OCI-LY7 (cell line): ENCODE measurements at regions not wholly inside any gene's neighbourhood (a gene's known extent, or its start where the extent isn't known, plus 50 kb on each side); places are given as distances from the start of the nearest gene placed in this dataset.

Experiments used
- BruUV-seq: library from RNA; stranded (reverse); fragments of 400-500 nt; replicated peaks from 2 replicates; lab custom pipeline; 2021; lab: Mats Ljungman, UMichigan
- CTCF ChIA-PET: fragments of 300-600 bp; sonication (Branson Sonifier 250); formaldehyde crosslinking; loops from one replicate; lab custom pipeline; 2022; ENCODE audit warnings: antibody characterized with exemption; ENCODE audit not compliant: unreplicated experiment; lab: Charles Lee
- POLR2A ChIA-PET: fragments of 300-600 bp; sonication (Branson Sonifier 250); formaldehyde crosslinking; loops from one replicate; lab custom pipeline; 2022; ENCODE audit warnings: antibody characterized with exemption; lab: Charles Lee
- DNase-seq: peaks from one replicate; pipeline ENCODE4 v3.0.0-alpha.2; 2015; ENCODE audit warnings: low spot score
- H2AFZ ChIP-seq: fragments of 200-600 bp; sonication (generic), shearing (Covaris generic); 2 replicates; pipeline ENCODE4 v1.6.1; 2014; ENCODE audit warnings: mild to moderate bottlenecking, antibody characterized with exemption, low read length, moderate library complexity
- H3K27ac ChIP-seq: fragments of 200-600 bp; sonication (generic); 2 replicates; pipeline ENCODE4 v1.5.1; 2014; ENCODE audit warnings: mixed run types, low read depth, mild to moderate bottlenecking, moderate library complexity, low read length, inconsistent platforms; ENCODE audit not compliant: poor library complexity, severe bottlenecking
- H3K36me3 ChIP-seq: fragments of 200-600 bp; sonication (generic); 2 replicates; pipeline ENCODE4 v1.6.1; 2014; ENCODE audit warnings: mild to moderate bottlenecking, antibody characterized with exemption, low read length, moderate library complexity, mixed read lengths; ENCODE audit not compliant: insufficient read depth
- H3K4me1 ChIP-seq: fragments of 200-600 bp; sonication (generic); 2 replicates; pipeline ENCODE4 v1.5.1; 2014; ENCODE audit warnings: mild to moderate bottlenecking, low read length; ENCODE audit not compliant: insufficient read depth, poor library complexity, severe bottlenecking
- H3K4me2 ChIP-seq: fragments of 200-600 bp; sonication (generic); 2 replicates; pipeline ENCODE4 v1.6.1; 2014; ENCODE audit warnings: mild to moderate bottlenecking, low read length
- H3K4me3 ChIP-seq: fragments of 200-600 bp; sonication (generic); 2 replicates; pipeline ENCODE4 v1.5.1; 2014; ENCODE audit warnings: mild to moderate bottlenecking, low read depth, low read length; ENCODE audit not compliant: poor library complexity, severe bottlenecking
- H3K79me2 ChIP-seq: fragments of 200-600 bp; sonication (generic); 2 replicates; pipeline ENCODE4 v1.6.1; 2016; ENCODE audit warnings: low read depth, mild to moderate bottlenecking, low read length, moderate library complexity, mixed read lengths; ENCODE audit not compliant: insufficient read depth
- H3K9me2 ChIP-seq: fragments of 200-600 bp; sonication (generic); 2 replicates; pipeline ENCODE4 v1.6.1; 2016; ENCODE audit warnings: mild to moderate bottlenecking, low read length, mixed read lengths; ENCODE audit not compliant: insufficient read depth
- H3K9me3 ChIP-seq: fragments of 200-600 bp; sonication (generic); 2 replicates; pipeline ENCODE4 v1.6.1; 2014; ENCODE audit warnings: mild to moderate bottlenecking, mixed run types, low read length, mixed read lengths
- H4K20me1 ChIP-seq: fragments of 200-600 bp; sonication (generic); 2 replicates; pipeline ENCODE4 v1.6.1; 2014; ENCODE audit warnings: mild to moderate bottlenecking, antibody characterized with exemption, low read length, moderate library complexity, mixed read lengths; ENCODE audit not compliant: insufficient read depth
- EZH2phosphoT487 ChIP-seq: fragments of 200-600 bp; sonication (generic); IDR thresholded peaks from 2 replicates; pipeline ENCODE4 v1.6.1; 2018; ENCODE audit warnings: low read depth, borderline replicate concordance, mild to moderate bottlenecking, mixed run types, antibody characterized with exemption, low read length, moderate library complexity, mixed read lengths
- intact Hi-C: fragments of 100-400 bp; cut with micrococcal nuclease; formaldehyde crosslinking; loops from one replicate; pipeline ENCODE4 v1.10.0; 2022; ENCODE audit not compliant: unreplicated experiment
- TF ChIP-seq, protein P1 (sequence below): fragments of 200-600 bp; sonication (generic); conservative IDR thresholded peaks from 2 replicates; pipeline ENCODE4 v1.5.1; 2014; ENCODE audit warnings: mild to moderate bottlenecking, antibody characterized with exemption, low read length, moderate library complexity, mixed read lengths

DNA sequence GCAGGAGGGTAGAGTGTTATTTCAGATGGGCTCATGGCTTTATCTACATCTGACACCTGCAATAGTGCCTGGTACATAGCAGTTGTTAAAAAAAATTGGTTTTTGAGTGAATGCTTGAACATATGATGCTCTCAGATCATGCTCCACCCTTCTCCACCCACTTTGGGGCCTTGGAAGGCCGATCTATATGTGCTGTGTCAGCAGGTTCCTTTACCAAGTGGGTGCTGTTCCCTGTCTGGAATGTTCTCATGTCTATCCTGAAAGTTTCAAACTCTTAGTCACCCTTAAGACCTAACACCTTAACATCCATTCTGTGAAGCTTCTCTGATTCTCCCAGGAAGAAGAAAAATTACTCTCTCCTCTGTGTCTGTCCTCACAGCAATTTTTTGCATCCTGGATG, 556.3 kb upstream of the TBX3 start:
- no peaks in the 10 kb centered on the region for H3K36me3 ChIP-seq
- no TSS peak for BruUV-seq
- DNase-seq, result no peak
- TF ChIP-seq, protein P1, sequence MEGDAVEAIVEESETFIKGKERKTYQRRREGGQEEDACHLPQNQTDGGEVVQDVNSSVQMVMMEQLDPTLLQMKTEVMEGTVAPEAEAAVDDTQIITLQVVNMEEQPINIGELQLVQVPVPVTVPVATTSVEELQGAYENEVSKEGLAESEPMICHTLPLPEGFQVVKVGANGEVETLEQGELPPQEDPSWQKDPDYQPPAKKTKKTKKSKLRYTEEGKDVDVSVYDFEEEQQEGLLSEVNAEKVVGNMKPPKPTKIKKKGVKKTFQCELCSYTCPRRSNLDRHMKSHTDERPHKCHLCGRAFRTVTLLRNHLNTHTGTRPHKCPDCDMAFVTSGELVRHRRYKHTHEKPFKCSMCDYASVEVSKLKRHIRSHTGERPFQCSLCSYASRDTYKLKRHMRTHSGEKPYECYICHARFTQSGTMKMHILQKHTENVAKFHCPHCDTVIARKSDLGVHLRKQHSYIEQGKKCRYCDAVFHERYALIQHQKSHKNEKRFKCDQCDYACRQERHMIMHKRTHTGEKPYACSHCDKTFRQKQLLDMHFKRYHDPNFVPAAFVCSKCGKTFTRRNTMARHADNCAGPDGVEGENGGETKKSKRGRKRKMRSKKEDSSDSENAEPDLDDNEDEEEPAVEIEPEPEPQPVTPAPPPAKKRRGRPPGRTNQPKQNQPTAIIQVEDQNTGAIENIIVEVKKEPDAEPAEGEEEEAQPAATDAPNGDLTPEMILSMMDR, result no peak
- TF ChIP-seq EZH2phosphoT487, result no peak
- intact Hi-C loops, result no loop called here
- no peak overlapping the region for H3K27ac ChIP-seq
- H3K4me1 ChIP-seq, result no peaks in the 10 kb centered on the region
- H3K9me3 ChIP-seq, result no peaks in the 10 kb centered on the region
- H3K4me3 ChIP-seq, result no peak overlapping the region
- no peaks in the 10 kb centered on the region for H4K20me1 ChIP-seq
- H2AFZ ChIP-seq, result no peak overlapping the region
- CTCF ChIA-PET, result no interaction called here
- no peak overlapping the region for H3K4me2 ChIP-seq
- H3K9me2 ChIP-seq, result no peaks in the 10 kb centered on the region
- POLR2A ChIA-PET, result no interaction called here
- H3K79me2 ChIP-seq, result no peaks in the 10 kb centered on the region

DNA sequence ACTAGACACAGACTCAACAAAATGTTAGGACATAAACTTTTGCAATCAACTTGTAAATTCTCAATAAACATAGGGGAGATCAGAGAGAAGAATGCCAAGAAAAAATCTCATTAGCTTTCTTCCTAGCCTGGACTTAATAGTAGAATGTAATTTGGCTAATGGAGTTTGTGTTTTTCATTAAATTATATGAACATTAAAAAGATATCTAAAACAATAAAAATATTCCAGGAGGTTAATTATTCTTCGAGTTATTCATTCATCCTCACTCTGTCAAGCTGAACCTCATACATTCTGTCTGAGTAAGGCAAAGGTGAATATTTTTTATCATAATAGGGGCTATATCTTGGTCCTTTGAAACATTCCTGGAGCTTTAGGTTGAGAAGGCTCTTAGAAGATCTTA, 551.9 kb upstream of the TBX3 start:
- ChIA-PET POLR2A (no interaction called here), CTCF (no interaction called here)
- Histone ChIP-seq H3K36me3 (no peaks in the 10 kb centered on the region), H3K9me2 (no peaks in the 10 kb centered on the region), H2AFZ (no peak overlapping the region), H3K9me3 (no peaks in the 10 kb centered on the region), H3K4me1 (no peaks in the 10 kb centered on the region), H3K4me3 (no peak overlapping the region), H3K27ac (no peak overlapping the region), H3K4me2 (no peak overlapping the region), H3K79me2 (no peaks in the 10 kb centered on the region), H4K20me1 (no peaks in the 10 kb centered on the region)
- intact Hi-C loops, result no loop called here
- no peak for TF ChIP-seq EZH2phosphoT487
- TF ChIP-seq, protein P1, result no peak
- BruUV-seq, result no TSS peak
- DNase-seq, result no peak

GRCh38 chr12:115233891-115234543, 550.0 kb upstream of the TBX3 start:
- H3K4me3 ChIP-seq, result no peak overlapping the region
- H3K9me3 ChIP-seq, result no peaks in the 10 kb centered on the region
- no peak overlapping the region for H3K27ac ChIP-seq
- no peak overlapping the region for H2AFZ ChIP-seq
- no peak for DNase-seq
- ChIA-PET POLR2A (no interaction called here), CTCF (no interaction called here)
- BruUV-seq, result no TSS peak
- no peaks in the 10 kb centered on the region for H3K36me3 ChIP-seq
- no peaks in the 10 kb centered on the region for H4K20me1 ChIP-seq
- H3K4me2 ChIP-seq, result no peak overlapping the region
- intact Hi-C loops, result no loop called here
- no peaks in the 10 kb centered on the region for H3K79me2 ChIP-seq
- H3K4me1 ChIP-seq, result no peaks in the 10 kb centered on the region
- TF ChIP-seq EZH2phosphoT487, result no peak
- TF ChIP-seq, protein P1, result no peak
- no peaks in the 10 kb centered on the region for H3K9me2 ChIP-seq
